ENCODE measurements at regions not wholly inside any gene's neighbourhood (a gene's known extent, or its start where the extent isn't known, plus 50 kb on each side); places are given as distances from the start of the nearest gene placed in this dataset.

GRCh38 chr16:64012166-64012565 is 1109.7 kb downstream of the CDH11 start:
- TF ChIP-seq TAF1 (IDR thresholded peaks at IDR 0.05; ENCODE audit: borderline replicate concordance, insufficient read depth, low read length): no peak
- no peak for TF ChIP-seq POLR2AphosphoS5 (IDR thresholded peaks at IDR 0.05; ENCODE audit: low read depth, low read length)
- TF ChIP-seq REST (IDR thresholded peaks at IDR 0.05; ENCODE audit: insufficient read depth in 1 of 2, low read depth in 2 of 2, low read length in 2 of 2): no peak

Measured in PFSK-1 (cell line).